DOHH2 (cell line): ENCODE measurements at regions not wholly inside any gene's neighbourhood (a gene's known extent, or its start where the extent isn't known, plus 50 kb on each side); places are given as distances from the start of the nearest gene placed in this dataset.

Experiments used
- EZH2phosphoT487 ChIP-seq: fragments of 200-600 bp; sonication (generic); IDR thresholded peaks from 2 replicates; pipeline ENCODE4 v1.6.1; 2017; ENCODE audit warnings: borderline replicate concordance, mild to moderate bottlenecking, antibody characterized with exemption, low read length, moderate library complexity, mixed read lengths
- TF ChIP-seq, protein P1 (sequence below): fragments of 200-600 bp; sonication (generic); IDR thresholded peaks from one replicate; pipeline ENCODE4 v1.5.1; 2014; ENCODE audit warnings: antibody characterized with exemption, mild to moderate bottlenecking, low read depth, low read length; ENCODE audit not compliant: poor library complexity, severe bottlenecking

GRCh38 chr1:59243550-59243949 lies 53.3 kb upstream of the FGGY start:
- TF ChIP-seq, protein P1, sequence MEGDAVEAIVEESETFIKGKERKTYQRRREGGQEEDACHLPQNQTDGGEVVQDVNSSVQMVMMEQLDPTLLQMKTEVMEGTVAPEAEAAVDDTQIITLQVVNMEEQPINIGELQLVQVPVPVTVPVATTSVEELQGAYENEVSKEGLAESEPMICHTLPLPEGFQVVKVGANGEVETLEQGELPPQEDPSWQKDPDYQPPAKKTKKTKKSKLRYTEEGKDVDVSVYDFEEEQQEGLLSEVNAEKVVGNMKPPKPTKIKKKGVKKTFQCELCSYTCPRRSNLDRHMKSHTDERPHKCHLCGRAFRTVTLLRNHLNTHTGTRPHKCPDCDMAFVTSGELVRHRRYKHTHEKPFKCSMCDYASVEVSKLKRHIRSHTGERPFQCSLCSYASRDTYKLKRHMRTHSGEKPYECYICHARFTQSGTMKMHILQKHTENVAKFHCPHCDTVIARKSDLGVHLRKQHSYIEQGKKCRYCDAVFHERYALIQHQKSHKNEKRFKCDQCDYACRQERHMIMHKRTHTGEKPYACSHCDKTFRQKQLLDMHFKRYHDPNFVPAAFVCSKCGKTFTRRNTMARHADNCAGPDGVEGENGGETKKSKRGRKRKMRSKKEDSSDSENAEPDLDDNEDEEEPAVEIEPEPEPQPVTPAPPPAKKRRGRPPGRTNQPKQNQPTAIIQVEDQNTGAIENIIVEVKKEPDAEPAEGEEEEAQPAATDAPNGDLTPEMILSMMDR: no peak
- TF ChIP-seq EZH2phosphoT487: no peak
